GM19397 (cell line): ENCODE measurements at regions not wholly inside any gene's neighbourhood (a gene's known extent, or its start where the extent isn't known, plus 50 kb on each side); places are given as distances from the start of the nearest gene placed in this dataset.
"Not testable (repeated sequence)": the region's sequence is repeated elsewhere in the genome, so short reads cannot be mapped to it uniquely, and the experiment has no call there.

Experiments used
- ATAC-seq: cut with Tn5 transposase; IDR thresholded peaks from one replicate; pipeline ENCODE4 v1.9.1; 2021; ENCODE audit warnings: mild to moderate bottlenecking, moderate library complexity; ENCODE audit not compliant: unreplicated experiment

- ATAC-seq, result no peak
These were observed 64.9 kb downstream of the FAM170A start for GRCh38 chr5:119694284-119694683.

GRCh38 chr5:119706049-119706448 is 76.7 kb downstream of the FAM170A start:
- ATAC-seq, result no peak

- ATAC-seq, result no peak
These were observed 78.9 kb downstream of the FAM170A start for GRCh38 chr5:119708076-119708790.

GRCh38 chr5:119721775-119722174 is 92.4 kb downstream of the FAM170A start:
- no peak for ATAC-seq

- ATAC-seq, result not testable (repeated sequence)
These were observed 95.9 kb downstream of the FAM170A start for GRCh38 chr5:119725291-119725690.

GRCh38 chr5:119726544-119726943 is 97.2 kb downstream of the FAM170A start:
- no peak for ATAC-seq

- no peak for ATAC-seq
These were observed 110.9 kb downstream of the FAM170A start for GRCh38 chr5:119740225-119740624.

- no peak for ATAC-seq
These were observed 112.3 kb downstream of the FAM170A start for GRCh38 chr5:119741691-119742090.

- no peak for ATAC-seq
These were observed 113.0 kb downstream of the FAM170A start for GRCh38 chr5:119742311-119742710.

- ATAC-seq, result peak; percentile 58
These were observed 114.6 kb downstream of the FAM170A start for GRCh38 chr5:119743927-119744326.

GRCh38 chr5:119745976-119746375 is 116.6 kb downstream of the FAM170A start:
- ATAC-seq, result no peak

- ATAC-seq, result no peak
These were observed 117.6 kb downstream of the FAM170A start for GRCh38 chr5:119746984-119747383.

GRCh38 chr5:119750887-119751733 is 121.8 kb downstream of the FAM170A start:
- no peak for ATAC-seq

GRCh38 chr5:119751734-119752094 is 122.4 kb downstream of the FAM170A start:
- ATAC-seq, result no peak

- no peak for ATAC-seq
These were observed 123.8 kb downstream of the FAM170A start for GRCh38 chr5:119752921-119753886.

- ATAC-seq, result not testable (repeated sequence)
These were observed 125.5 kb downstream of the FAM170A start for GRCh38 chr5:119754825-119755224.

GRCh38 chr5:119757276-119757675 is 127.9 kb downstream of the FAM170A start:
- ATAC-seq, result no peak

- not testable (repeated sequence) for ATAC-seq
These were observed 140.6 kb downstream of the FAM170A start for GRCh38 chr5:119769695-119770693.

GRCh38 chr5:119780145-119780544 is 150.8 kb downstream of the FAM170A start:
- not testable (repeated sequence) for ATAC-seq

GRCh38 chr5:119785057-119785456 is 155.7 kb downstream of the FAM170A start:
- no peak for ATAC-seq
